Naive thymus-derived CD4-positive, alpha-beta T cell (primary cell): ENCODE measurements at regions not wholly inside any gene's neighbourhood (a gene's known extent, or its start where the extent isn't known, plus 50 kb on each side); places are given as distances from the start of the nearest gene placed in this dataset.

Experiments
- ATAC-seq: fragments of 150-1000 bp; cut with Tn5 transposase; 2 replicates; pipeline ENCODE4 v1.10.0; 2021; ENCODE audit warnings: mild to moderate bottlenecking, moderate library complexity
- CTCF ChIA-PET: fragments of 350-600 bp; sonication (Branson Sonifier 250); formaldehyde crosslinking; loops from one replicate; lab custom pipeline; 2021; ENCODE audit warnings: antibody characterized with exemption; lab: Charles Lee
- POLR2A ChIA-PET: fragments of 350-600 bp; sonication (Branson Sonifier 250); formaldehyde crosslinking; loops from one replicate; lab custom pipeline; 2021; ENCODE audit warnings: antibody characterized with exemption, inconsistent platforms; lab: Charles Lee
- DNase-seq, 9 donors: peaks; one replicate each; pipeline versions ENCODE4 v3.0.0 to v3.0.0-alpha.2; 2020 to 2022; ENCODE audit warnings: mixed read lengths in 1 of 9
- H3K27ac ChIP-seq: one replicate; pipeline ENCODE4 v1.7.0; 2013; ENCODE audit warnings: mild to moderate bottlenecking, low read depth, low read length, moderate library complexity
- H3K27me3 ChIP-seq, 2 donors: one replicate each; pipeline ENCODE4 v1.7.0; 2013; ENCODE audit warnings: low read length in 2 of 2, mild to moderate bottlenecking in 2 of 2, moderate library complexity in 2 of 2; ENCODE audit not compliant: control insufficient read depth in 2 of 2, insufficient read depth in 2 of 2
- H3K36me3 ChIP-seq, 3 experiments: 1 replicate in 2 of 3; 2 replicates in 1 of 3; pipeline ENCODE4 v1.7.0; 2013; ENCODE audit warnings: low read length in 3 of 3, mild to moderate bottlenecking in 3 of 3, moderate library complexity in 1 of 3; ENCODE audit not compliant: insufficient read depth in 3 of 3, control insufficient read depth in 2 of 3
- H3K4me1 ChIP-seq, 2 donors: one replicate each; pipeline ENCODE4 v1.7.0; 2013; ENCODE audit warnings: low read length in 2 of 2, mild to moderate bottlenecking in 2 of 2, moderate library complexity in 1 of 2; ENCODE audit not compliant: control insufficient read depth in 2 of 2, insufficient read depth in 2 of 2
- H3K4me3 ChIP-seq: 2 replicates; pipeline ENCODE4 v1.7.0; 2013; ENCODE audit warnings: mild to moderate bottlenecking, low read length
- H3K9me3 ChIP-seq, 3 experiments: 1 replicate in 2 of 3; 2 replicates in 1 of 3; pipeline ENCODE4 v1.7.0; 2013; ENCODE audit warnings: low read length in 3 of 3; ENCODE audit not compliant: control insufficient read depth in 2 of 3
- H3K27ac Mint-ChIP-seq, 9 donors: one replicate each; pipeline ENCODE4 v1.8.0; 2020 to 2022; ENCODE audit warnings: mixed read lengths in 9 of 9, mild to moderate bottlenecking in 8 of 9, moderate library complexity in 5 of 9, inconsistent platforms in 2 of 9
- H3K27me3 Mint-ChIP-seq, 5 donors: one replicate each; pipeline ENCODE4 v1.8.0; 2021 to 2022; ENCODE audit warnings: mixed read lengths in 5 of 5, mild to moderate bottlenecking in 1 of 5
- H3K36me3 Mint-ChIP-seq, 5 donors: one replicate each; pipeline ENCODE4 v1.8.0; 2020 to 2022; ENCODE audit warnings: mixed read lengths in 5 of 5, mild to moderate bottlenecking in 3 of 5, inconsistent platforms in 1 of 5
- H3K4me1 Mint-ChIP-seq, 7 donors: one replicate each; pipeline ENCODE4 v1.8.0; 2020 to 2022; ENCODE audit warnings: mixed read lengths in 7 of 7, mild to moderate bottlenecking in 3 of 7, inconsistent platforms in 1 of 7
- H3K4me3 Mint-ChIP-seq, 10 donors: one replicate each; pipeline ENCODE4 v1.8.0; 2020 to 2022; ENCODE audit warnings: mild to moderate bottlenecking in 10 of 10, mixed read lengths in 10 of 10, moderate library complexity in 6 of 10, inconsistent platforms in 2 of 10
- H3K9me3 Mint-ChIP-seq, 11 donors: one replicate each; pipeline ENCODE4 v1.8.0; 2020 to 2022; ENCODE audit warnings: mixed read lengths in 11 of 11, mild to moderate bottlenecking in 4 of 11, inconsistent platforms in 1 of 11, moderate library complexity in 1 of 11
- intact Hi-C, 2 donors: fragments of 100-400 bp; cut with micrococcal nuclease; formaldehyde crosslinking; loops; one replicate each; pipeline ENCODE4 v1.15.1; 2023

GRCh38 chr7:19333706-19334105, 188.5 kb upstream of the FERD3L start:
- no peak for DNase-seq
- Histone ChIP-seq H3K27ac (no peak overlapping the region), H3K4me3 (no peak overlapping the region), H3K36me3 (no peaks in the 10 kb centered on the region), H3K27me3 (no peaks in the 10 kb centered on the region), H3K4me1 (no peaks in the 10 kb centered on the region), H3K9me3 (no peaks in the 10 kb centered on the region)
- Mint-ChIP-seq H3K27ac (no peak overlapping the region), H3K4me1 (no peaks in the 10 kb centered on the region), H3K9me3 (peaks cover 0 to 14% (median 0%) of the 10 kb centered on the region in 11 donors), H3K36me3 (peaks cover 0 to 6% (median 0%) of the 10 kb centered on the region in 5 donors), H3K27me3 (no peaks in the 10 kb centered on the region), H3K4me3 (no peak overlapping the region)
- no peak for ATAC-seq
- POLR2A ChIA-PET = no interaction called here
- CTCF ChIA-PET = no interaction called here
- intact Hi-C loops = no loop called here

- Histone ChIP-seq H3K27ac (no peak overlapping the region), H3K4me1 (no peaks in the 10 kb centered on the region), H3K27me3 (no peaks in the 10 kb centered on the region), H3K36me3 (no peaks in the 10 kb centered on the region), H3K9me3 (no peaks in the 10 kb centered on the region), H3K4me3 (no peak overlapping the region)
- ATAC-seq = no peak
- ChIA-PET POLR2A (no interaction called here), CTCF (no interaction called here)
- Mint-ChIP-seq H3K4me1 (no peaks in the 10 kb centered on the region), H3K36me3 (no peaks in the 10 kb centered on the region), H3K27me3 (no peaks in the 10 kb centered on the region), H3K9me3 (peaks cover 0 to 6% (median 0%) of the 10 kb centered on the region in 11 donors), H3K27ac (no peak overlapping the region), H3K4me3 (no peak overlapping the region)
- no peak for DNase-seq
- intact Hi-C loops = no loop called here
These were observed 181.8 kb upstream of the FERD3L start for GRCh38 chr7:19327018-19327417.

- ATAC-seq = no peak
- no peak overlapping the region for H3K27ac ChIP-seq
- Mint-ChIP-seq H3K27me3 (no peaks in the 10 kb centered on the region), H3K9me3 (peaks cover 0 to 10% (median 4%) of the 10 kb centered on the region in 11 donors), H3K4me1 (no peaks in the 10 kb centered on the region), H3K27ac (no peak overlapping the region), H3K4me3 (no peak overlapping the region), H3K36me3 (no peaks in the 10 kb centered on the region)
- no peaks in the 10 kb centered on the region for H3K4me1 ChIP-seq
- ChIA-PET POLR2A (no interaction called here), CTCF (no interaction called here)
- no peaks in the 10 kb centered on the region for H3K27me3 ChIP-seq
- no peak overlapping the region for H3K4me3 ChIP-seq
- DNase-seq = no peak
- no peaks in the 10 kb centered on the region for H3K36me3 ChIP-seq
- intact Hi-C loops = no loop called here
- no peaks in the 10 kb centered on the region for H3K9me3 ChIP-seq
These were observed 176.8 kb upstream of the FERD3L start for GRCh38 chr7:19322002-19322401.

- H3K9me3 Mint-ChIP-seq = peaks cover 0 to 14% (median 4%) of the 10 kb centered on the region in 11 donors
- ATAC-seq (no peak), DNase-seq (no peak)
- no peaks in the 10 kb centered on the region for H3K4me1 ChIP-seq
- no peak overlapping the region for H3K27ac ChIP-seq
- no peaks in the 10 kb centered on the region for H3K27me3 ChIP-seq
- no peaks in the 10 kb centered on the region for H3K9me3 ChIP-seq
- CTCF ChIA-PET = no interaction called here
- H3K4me3 ChIP-seq = no peak overlapping the region
- intact Hi-C loops = no loop called here
- H3K36me3 Mint-ChIP-seq = no peaks in the 10 kb centered on the region
- H3K36me3 ChIP-seq = no peaks in the 10 kb centered on the region
- POLR2A ChIA-PET = no interaction called here
- H3K27ac Mint-ChIP-seq = no peak overlapping the region
- no peaks in the 10 kb centered on the region for H3K4me1 Mint-ChIP-seq
- H3K4me3 Mint-ChIP-seq = no peak overlapping the region
- no peaks in the 10 kb centered on the region for H3K27me3 Mint-ChIP-seq
These were observed 173.1 kb upstream of the FERD3L start for GRCh38 chr7:19318287-19318686.

- no peaks in the 10 kb centered on the region for H3K4me1 Mint-ChIP-seq
- intact Hi-C loops = no loop called here
- no peaks in the 10 kb centered on the region for H3K27me3 Mint-ChIP-seq
- Histone ChIP-seq H3K36me3 (no peaks in the 10 kb centered on the region), H3K4me3 (no peak overlapping the region), H3K27me3 (no peaks in the 10 kb centered on the region), H3K9me3 (no peaks in the 10 kb centered on the region), H3K4me1 (no peaks in the 10 kb centered on the region), H3K27ac (no peak overlapping the region)
- ChIA-PET CTCF (no interaction called here), POLR2A (no interaction called here)
- no peak overlapping the region for H3K4me3 Mint-ChIP-seq
- no peak for DNase-seq
- peaks cover 0 to 14% (median 4%) of the 10 kb centered on the region in 11 donors for H3K9me3 Mint-ChIP-seq
- H3K27ac Mint-ChIP-seq = no peak overlapping the region
- no peaks in the 10 kb centered on the region for H3K36me3 Mint-ChIP-seq
- ATAC-seq = no peak
These were observed 172.2 kb upstream of the FERD3L start for GRCh38 chr7:19317461-19317860.

- ChIA-PET POLR2A (no interaction called here), CTCF (interaction anchor here (0.6 kb wide), 1 partner anchor 17 kb away, joined by 6 read pairs; no protein-coding TSS in a partner anchor)
- no peak overlapping the region for H3K27ac Mint-ChIP-seq
- no peak for DNase-seq
- H3K27me3 ChIP-seq = no peaks in the 10 kb centered on the region
- no peaks in the 10 kb centered on the region for H3K4me1 Mint-ChIP-seq
- ATAC-seq = no peak
- no peak overlapping the region for H3K4me3 ChIP-seq
- H3K36me3 Mint-ChIP-seq = no peaks in the 10 kb centered on the region
- no peaks in the 10 kb centered on the region for H3K9me3 ChIP-seq
- H3K36me3 ChIP-seq = no peaks in the 10 kb centered on the region
- H3K4me1 ChIP-seq = no peaks in the 10 kb centered on the region
- peaks cover 0 to 9% (median 0%) of the 10 kb centered on the region in 11 donors for H3K9me3 Mint-ChIP-seq
- no peak overlapping the region for H3K27ac ChIP-seq
- intact Hi-C loops = no loop called here
- no peaks in the 10 kb centered on the region for H3K27me3 Mint-ChIP-seq
- H3K4me3 Mint-ChIP-seq = no peak overlapping the region
These were observed 167.2 kb upstream of the FERD3L start for GRCh38 chr7:19312416-19312815.

- H3K27ac ChIP-seq = no peak overlapping the region
- H3K9me3 Mint-ChIP-seq = peaks cover 0 to 4% (median 0%) of the 10 kb centered on the region in 11 donors
- CTCF ChIA-PET = interaction anchor here (0.6 kb wide), 1 partner anchor 71 kb away, joined by 3 read pairs; no protein-coding TSS in a partner anchor
- H3K36me3 ChIP-seq = no peaks in the 10 kb centered on the region
- H3K36me3 Mint-ChIP-seq = no peaks in the 10 kb centered on the region
- H3K27me3 ChIP-seq = no peaks in the 10 kb centered on the region
- intact Hi-C loops = no loop called here
- no peaks in the 10 kb centered on the region for H3K4me1 Mint-ChIP-seq
- POLR2A ChIA-PET = no interaction called here
- no peaks in the 10 kb centered on the region for H3K4me1 ChIP-seq
- H3K4me3 ChIP-seq = no peak overlapping the region
- no peak overlapping the region for H3K27ac Mint-ChIP-seq
- H3K27me3 Mint-ChIP-seq = no peaks in the 10 kb centered on the region
- no peak overlapping the region for H3K4me3 Mint-ChIP-seq
- ATAC-seq (no peak), DNase-seq (no peak)
- no peaks in the 10 kb centered on the region for H3K9me3 ChIP-seq
These were observed 162.3 kb upstream of the FERD3L start for GRCh38 chr7:19307554-19307953.
